GM21825 (cell line): ENCODE measurements at regions not wholly inside any gene's neighbourhood (a gene's known extent, or its start where the extent isn't known, plus 50 kb on each side); places are given as distances from the start of the nearest gene placed in this dataset.
"Not testable (repeated sequence)": the region's sequence is repeated elsewhere in the genome, so short reads cannot be mapped to it uniquely, and the experiment has no call there.

Source experiments
- ATAC-seq: cut with Tn5 transposase; IDR thresholded peaks from one replicate; pipeline ENCODE4 v1.9.1; 2021; ENCODE audit warnings: mild to moderate bottlenecking, moderate library complexity; ENCODE audit not compliant: unreplicated experiment

GRCh38 chr6:126888727-126889725 is 229.4 kb upstream of the RSPO3 start:
- ATAC-seq = no peak

- ATAC-seq = no peak
Measured at GRCh38 chr6:126890055-126890454, 228.4 kb upstream of the RSPO3 start.

- no peak for ATAC-seq
Measured at GRCh38 chr6:126891158-126891557, 227.3 kb upstream of the RSPO3 start.

- not testable (repeated sequence) for ATAC-seq
Measured at GRCh38 chr6:126892869-126893268, 225.6 kb upstream of the RSPO3 start.

- no peak for ATAC-seq
Measured at GRCh38 chr6:126897758-126898157, 220.7 kb upstream of the RSPO3 start.

- no peak for ATAC-seq
Measured at GRCh38 chr6:126904176-126904575, 214.3 kb upstream of the RSPO3 start.

- ATAC-seq = no peak
Measured at GRCh38 chr6:126905917-126906316, 212.6 kb upstream of the RSPO3 start.

GRCh38 chr6:126907312-126907711 is 211.2 kb upstream of the RSPO3 start:
- ATAC-seq = no peak

- ATAC-seq = no peak
Measured at GRCh38 chr6:126907996-126908395, 210.5 kb upstream of the RSPO3 start.

GRCh38 chr6:126909493-126909892 is 209.0 kb upstream of the RSPO3 start:
- no peak for ATAC-seq

- ATAC-seq = no peak
Measured at GRCh38 chr6:126913651-126914050, 204.8 kb upstream of the RSPO3 start.

- ATAC-seq = no peak
Measured at GRCh38 chr6:126914172-126914571, 204.3 kb upstream of the RSPO3 start.

GRCh38 chr6:126914801-126915200 is 203.7 kb upstream of the RSPO3 start:
- ATAC-seq = no peak

GRCh38 chr6:126919947-126920346 is 198.5 kb upstream of the RSPO3 start:
- no peak for ATAC-seq

GRCh38 chr6:126923807-126924206 is 194.7 kb upstream of the RSPO3 start:
- ATAC-seq = no peak

- ATAC-seq = no peak
Measured at GRCh38 chr6:126926926-126927325, 191.5 kb upstream of the RSPO3 start.

- no peak for ATAC-seq
Measured at GRCh38 chr6:126927841-126928240, 190.6 kb upstream of the RSPO3 start.

- no peak for ATAC-seq
Measured at GRCh38 chr6:126937426-126937825, 181.0 kb upstream of the RSPO3 start.

- no peak for ATAC-seq
Measured at GRCh38 chr6:126939784-126940183, 178.7 kb upstream of the RSPO3 start.

GRCh38 chr6:126941751-126942150 is 176.7 kb upstream of the RSPO3 start:
- no peak for ATAC-seq

- ATAC-seq = no peak
Measured at GRCh38 chr6:126944512-126944911, 174.0 kb upstream of the RSPO3 start.

- ATAC-seq = no peak
Measured at GRCh38 chr6:126945150-126945685, 173.3 kb upstream of the RSPO3 start.
